Muscle of leg (tissue), 3 donors: ENCODE measurements at regions not wholly inside any gene's neighbourhood (a gene's known extent, or its start where the extent isn't known, plus 50 kb on each side); places are given as distances from the start of the nearest gene placed in this dataset.

Experiments used
- DNase-seq: peaks from one replicate; pipeline ENCODE4 v3.0.0; 2013
- H3K27ac ChIP-seq: one replicate; pipeline ENCODE4 v1.5.1; 2013; ENCODE audit warnings: mild to moderate bottlenecking, low read length, control low read depth
- H3K27me3 ChIP-seq: one replicate; pipeline ENCODE4 v1.6.1; 2013; ENCODE audit warnings: low read length; ENCODE audit not compliant: control insufficient read depth, insufficient read depth
- H3K36me3 ChIP-seq: one replicate; pipeline ENCODE4 v1.6.1; 2013; ENCODE audit warnings: low read length; ENCODE audit not compliant: control insufficient read depth, insufficient read depth
- H3K4me1 ChIP-seq: one replicate; pipeline ENCODE4 v1.6.1; 2013; ENCODE audit warnings: low read length; ENCODE audit not compliant: control insufficient read depth, insufficient read depth
- H3K4me3 ChIP-seq: one replicate; pipeline ENCODE4 v1.5.1; 2013; ENCODE audit warnings: low read length, control low read depth
- H3K9me3 ChIP-seq: replicated peaks from 2 replicates; pipeline ENCODE4 v1.6.1; 2013; ENCODE audit warnings: low read depth, low read length; ENCODE audit not compliant: control insufficient read depth
- WGBS: methylation state at CpG from one replicate; pipeline ENCODE4 v1.1.5; 2013; ENCODE audit warnings: missing lambda C conversion rate; ENCODE audit not compliant: insufficient coverage; 5-methylcytosine and 5-hydroxymethylcytosine counted together

DNA sequence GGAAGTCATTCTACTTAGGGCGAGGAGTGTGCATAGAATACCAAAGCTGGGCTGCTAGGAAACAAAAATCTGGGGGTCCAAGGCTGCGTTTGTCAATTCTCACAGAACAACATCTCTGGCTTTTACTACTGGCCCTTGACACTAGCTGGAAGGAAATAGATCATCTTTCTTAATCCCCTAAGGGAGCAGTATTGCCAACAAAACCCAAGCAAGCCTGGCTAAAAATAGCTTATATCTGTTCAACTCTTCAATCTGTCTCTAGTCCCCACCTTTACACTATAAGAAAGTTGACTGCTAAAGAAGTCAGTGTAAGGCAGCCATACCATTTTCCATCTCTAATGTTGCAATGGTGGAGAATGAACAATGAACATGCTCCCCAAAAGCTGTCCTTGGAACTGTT is 107.8 kb upstream of the SPRY2 start:
- H3K36me3 ChIP-seq, result no peaks in the 10 kb centered on the region
- H3K4me3 ChIP-seq, result no peak overlapping the region
- no peaks in the 10 kb centered on the region for H3K4me1 ChIP-seq
- no peak overlapping the region for H3K27ac ChIP-seq
- WGBS, result 80% methylated on average over 1 of the region's 2 CpGs
- no peak for DNase-seq
- H3K9me3 ChIP-seq, result no peaks in the 10 kb centered on the region
- H3K27me3 ChIP-seq, result no peaks in the 10 kb centered on the region

DNA sequence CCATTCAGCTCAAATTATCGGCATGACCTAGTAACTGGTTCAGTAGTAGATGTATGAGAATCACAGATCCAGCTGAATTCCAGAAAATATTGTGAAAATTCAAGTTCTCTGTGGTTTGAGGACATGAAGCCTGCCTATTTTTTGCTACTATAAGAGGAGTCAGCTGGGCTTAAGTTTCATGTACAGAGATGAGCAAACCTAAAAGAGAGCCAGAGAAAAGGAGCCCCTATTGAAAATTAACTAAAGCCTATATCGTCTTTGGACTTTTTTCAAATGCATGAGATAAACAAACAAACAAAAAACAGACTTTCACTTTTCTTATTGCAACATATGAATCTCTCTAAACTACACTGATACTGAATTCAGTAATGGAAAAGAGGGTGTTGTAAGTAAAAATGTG is 106.8 kb upstream of the SPRY2 start:
- Histone ChIP-seq H3K27me3 (no peaks in the 10 kb centered on the region), H3K4me1 (no peaks in the 10 kb centered on the region), H3K4me3 (no peak overlapping the region), H3K9me3 (no peaks in the 10 kb centered on the region), H3K36me3 (no peaks in the 10 kb centered on the region), H3K27ac (no peak overlapping the region)
- no CpG with 5 or more reads among the region's 2 CpGs for WGBS
- no peak for DNase-seq

DNA sequence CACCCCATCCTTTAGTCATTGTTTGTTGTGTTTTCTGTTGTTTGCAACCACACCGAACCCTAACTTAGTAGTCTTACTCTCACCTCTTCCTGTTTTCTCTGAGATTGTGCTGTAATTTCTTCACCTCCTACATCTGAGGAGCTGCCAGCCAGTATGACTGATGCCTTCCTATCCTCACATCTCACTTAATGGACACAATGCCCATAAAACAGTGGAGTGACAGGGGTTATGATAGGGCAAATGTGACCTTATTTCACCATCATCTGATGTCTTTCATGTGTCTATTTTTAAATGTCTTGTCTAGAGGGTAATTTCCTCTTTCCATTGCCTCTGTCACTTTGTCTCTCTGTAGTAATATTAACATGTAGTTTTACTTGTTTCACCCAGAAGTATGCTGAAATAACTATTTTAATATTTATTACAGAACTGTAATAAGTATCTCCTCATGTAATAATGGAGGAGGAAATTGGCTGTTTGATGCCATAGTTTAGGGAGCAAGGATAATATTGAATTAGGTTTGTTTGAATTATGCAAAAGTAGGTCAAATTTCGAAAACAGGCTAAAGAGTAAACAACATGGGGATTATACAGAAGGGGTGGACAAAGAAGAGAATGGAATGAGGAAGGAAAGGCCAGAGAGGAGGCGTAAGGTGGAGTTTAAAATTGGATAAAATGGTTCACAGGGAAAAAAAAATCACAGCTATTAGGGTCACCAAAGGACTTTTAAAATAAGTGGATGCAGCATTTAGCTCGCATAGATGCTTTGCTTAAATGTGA is 103.5 kb upstream of the SPRY2 start:
- DNase-seq, result peak; percentile 32
- H3K27ac ChIP-seq, result no peak overlapping the region
- no peak overlapping the region for H3K4me3 ChIP-seq
- H3K36me3 ChIP-seq, result no peaks in the 10 kb centered on the region
- no peaks in the 10 kb centered on the region for H3K9me3 ChIP-seq
- WGBS, result 83% methylated on average over 2 of the region's 4 CpGs
- H3K27me3 ChIP-seq, result no peaks in the 10 kb centered on the region
- H3K4me1 ChIP-seq, result no peaks in the 10 kb centered on the region

DNA sequence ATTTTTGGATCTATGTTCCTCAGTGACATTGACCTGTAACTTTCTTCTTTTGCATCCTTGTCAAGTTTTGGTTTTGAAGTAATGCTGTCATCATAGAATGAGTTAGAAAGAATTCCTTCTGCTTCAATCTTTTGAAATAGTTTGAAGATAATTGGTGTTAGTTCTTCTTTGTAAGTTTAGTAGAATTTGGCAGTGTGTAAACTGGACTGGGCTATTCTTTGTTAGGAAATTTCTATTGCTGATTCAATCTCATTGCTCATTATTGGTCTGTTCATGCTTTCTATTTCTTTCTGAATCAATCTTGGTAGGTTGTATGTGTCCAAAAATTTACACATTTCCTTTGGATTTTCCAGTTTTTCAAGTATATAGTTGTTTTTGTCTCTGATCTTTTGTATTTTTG is 101.7 kb upstream of the SPRY2 start:
- H3K27ac ChIP-seq, result no peak overlapping the region

DNA sequence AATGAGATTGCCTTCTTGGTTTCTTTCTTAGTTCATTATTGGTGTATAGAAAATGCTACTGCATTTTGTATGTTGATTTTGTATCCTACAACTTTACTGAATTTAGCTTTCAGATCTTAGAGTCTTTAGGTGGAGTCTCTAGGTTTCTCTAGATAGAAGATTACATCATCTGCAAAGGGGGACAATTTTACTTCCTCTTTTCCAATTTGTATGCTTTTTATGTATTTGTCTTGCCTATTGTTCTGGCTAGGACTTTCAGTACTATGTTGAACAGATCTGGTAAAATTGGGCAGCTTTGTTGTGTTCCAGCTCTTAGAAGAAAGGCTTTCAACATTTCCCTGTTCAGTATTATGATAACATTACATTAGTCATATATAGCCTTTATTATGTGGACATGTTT is 101.0 kb upstream of the SPRY2 start:
- Histone ChIP-seq H3K4me1 (peaks cover 4% of the 10 kb centered on the region), H3K27me3 (no peaks in the 10 kb centered on the region), H3K27ac (no peak overlapping the region), H3K36me3 (no peaks in the 10 kb centered on the region), H3K9me3 (no peaks in the 10 kb centered on the region), H3K4me3 (no peak overlapping the region)
- DNase-seq, result no peak

More for the DNA sequence above, 101.7 kb upstream of the SPRY2 start:
- Histone ChIP-seq H3K27me3 (no peaks in the 10 kb centered on the region), H3K4me1 (peaks cover 1% of the 10 kb centered on the region), H3K4me3 (no peak overlapping the region), H3K36me3 (no peaks in the 10 kb centered on the region), H3K9me3 (no peaks in the 10 kb centered on the region)
- no peak for DNase-seq

DNA sequence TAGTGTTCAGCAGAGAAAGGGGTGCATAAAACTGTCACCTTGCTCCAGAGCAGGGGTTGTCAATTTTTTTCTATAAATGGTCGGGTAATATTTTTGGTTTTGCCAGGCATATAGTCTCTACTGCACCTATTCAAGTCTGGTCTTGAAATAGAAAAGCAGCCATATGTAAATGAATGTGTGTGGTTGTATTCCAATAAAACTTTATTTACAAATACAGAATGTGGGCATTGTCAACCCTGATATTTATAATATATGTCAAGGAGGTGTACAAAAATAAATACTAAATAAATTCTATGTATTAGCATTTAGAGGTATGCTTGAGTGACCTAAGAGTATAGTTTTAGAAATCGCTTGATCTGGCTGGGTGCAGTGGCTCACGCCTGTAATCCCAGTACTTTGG is 97.6 kb upstream of the SPRY2 start:
- H3K4me3 ChIP-seq, result no peak overlapping the region
- DNase-seq, result no peak
- H3K9me3 ChIP-seq, result no peaks in the 10 kb centered on the region
- no peak overlapping the region for H3K27ac ChIP-seq
- no peaks in the 10 kb centered on the region for H3K27me3 ChIP-seq
- 100% methylated on average over 2 of the region's 3 CpGs for WGBS
- H3K36me3 ChIP-seq, result no peaks in the 10 kb centered on the region
- H3K4me1 ChIP-seq, result peaks cover 4% of the 10 kb centered on the region

DNA sequence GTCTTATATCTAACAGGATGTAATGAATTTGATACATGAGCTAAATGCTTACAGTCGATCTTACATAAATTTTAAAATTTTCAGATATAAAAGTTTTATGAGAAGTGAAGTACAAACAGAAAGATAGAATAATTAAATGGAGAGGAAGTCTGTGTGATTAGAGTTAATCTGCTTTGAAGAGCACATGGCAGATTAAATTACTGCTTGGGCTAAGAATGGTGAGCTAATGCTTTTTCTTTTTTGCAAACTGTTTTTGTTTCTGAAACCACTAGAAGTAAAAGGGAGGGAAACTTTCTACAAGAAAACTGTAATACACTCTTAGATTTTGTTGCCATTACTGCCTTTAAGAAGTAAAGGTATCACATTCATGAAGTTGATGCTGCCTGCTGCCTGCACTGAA is 96.3 kb upstream of the SPRY2 start:
- no peaks in the 10 kb centered on the region for H3K36me3 ChIP-seq
- WGBS, result no CpG with 5 or more reads among the region's 1 CpG
- H3K27me3 ChIP-seq, result no peaks in the 10 kb centered on the region
- no peaks in the 10 kb centered on the region for H3K9me3 ChIP-seq
- H3K27ac ChIP-seq, result peak overlapping the region; percentile 80
- no peak overlapping the region for H3K4me3 ChIP-seq
- peak; percentile 66 for DNase-seq
- peaks cover 4% of the 10 kb centered on the region for H3K4me1 ChIP-seq

DNA sequence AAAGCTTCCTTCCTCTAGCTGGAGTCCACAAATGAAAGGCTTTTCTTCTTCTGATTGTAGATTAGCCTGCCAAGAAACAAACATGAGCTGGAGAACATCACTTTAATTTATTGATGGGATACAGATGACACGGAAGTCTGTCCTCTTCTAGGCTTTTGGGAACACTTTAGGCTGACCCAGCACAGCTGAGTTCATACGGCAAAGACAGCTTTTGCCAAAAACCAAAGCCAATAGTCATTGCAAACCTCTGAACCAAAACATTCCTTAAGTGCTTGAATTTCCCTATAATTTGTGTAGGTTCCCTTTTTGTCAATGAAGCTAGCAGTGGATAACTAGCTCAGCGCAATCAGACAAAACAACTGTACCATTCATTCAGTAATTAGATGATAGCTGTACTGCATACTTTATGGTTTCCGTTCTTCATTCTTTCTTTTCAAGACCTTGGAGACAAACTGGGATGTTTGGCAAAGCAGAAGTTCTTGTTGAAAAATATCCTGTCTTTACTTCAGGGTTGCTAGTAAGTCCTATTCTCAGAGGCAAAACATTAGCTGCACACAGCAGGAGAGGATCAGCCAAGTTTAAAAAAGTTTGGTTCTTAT is 95.7 kb upstream of the SPRY2 start:
- peak overlapping the region; percentile 80 for H3K27ac ChIP-seq
- DNase-seq, result peak; percentile 99
- no peaks in the 10 kb centered on the region for H3K9me3 ChIP-seq
- whole genome bisulfite sequencing, result 0% methylated on average over 1 of the region's 4 CpGs
- H3K36me3 ChIP-seq, result no peaks in the 10 kb centered on the region
- no peak overlapping the region for H3K4me3 ChIP-seq
- peaks cover 4% of the 10 kb centered on the region for H3K4me1 ChIP-seq
- no peaks in the 10 kb centered on the region for H3K27me3 ChIP-seq

DNA sequence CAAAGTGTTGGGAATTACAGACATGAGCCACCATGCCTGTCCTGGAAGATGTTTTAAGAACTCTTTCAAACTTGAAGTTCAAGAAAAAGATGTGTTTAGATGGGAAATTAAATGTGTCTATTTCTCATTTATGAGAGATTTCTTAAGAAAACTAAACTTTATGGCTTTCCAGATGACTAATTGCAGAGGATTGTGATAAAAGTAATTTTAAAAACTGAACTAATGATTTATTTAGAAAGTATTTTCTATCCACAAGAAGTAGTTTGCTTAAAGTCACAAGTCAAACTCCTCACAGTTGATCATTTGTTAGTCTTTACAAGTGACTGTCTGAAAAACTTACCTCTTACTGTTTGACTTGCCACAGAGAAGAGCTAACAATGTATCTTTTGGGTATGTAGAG is 89.6 kb upstream of the SPRY2 start:
- no peak overlapping the region for H3K27ac ChIP-seq
- H3K27me3 ChIP-seq, result no peaks in the 10 kb centered on the region
- H3K9me3 ChIP-seq, result no peaks in the 10 kb centered on the region
- no peaks in the 10 kb centered on the region for H3K4me1 ChIP-seq
- H3K4me3 ChIP-seq, result no peak overlapping the region
- no peak for DNase-seq
- H3K36me3 ChIP-seq, result no peaks in the 10 kb centered on the region

DNA sequence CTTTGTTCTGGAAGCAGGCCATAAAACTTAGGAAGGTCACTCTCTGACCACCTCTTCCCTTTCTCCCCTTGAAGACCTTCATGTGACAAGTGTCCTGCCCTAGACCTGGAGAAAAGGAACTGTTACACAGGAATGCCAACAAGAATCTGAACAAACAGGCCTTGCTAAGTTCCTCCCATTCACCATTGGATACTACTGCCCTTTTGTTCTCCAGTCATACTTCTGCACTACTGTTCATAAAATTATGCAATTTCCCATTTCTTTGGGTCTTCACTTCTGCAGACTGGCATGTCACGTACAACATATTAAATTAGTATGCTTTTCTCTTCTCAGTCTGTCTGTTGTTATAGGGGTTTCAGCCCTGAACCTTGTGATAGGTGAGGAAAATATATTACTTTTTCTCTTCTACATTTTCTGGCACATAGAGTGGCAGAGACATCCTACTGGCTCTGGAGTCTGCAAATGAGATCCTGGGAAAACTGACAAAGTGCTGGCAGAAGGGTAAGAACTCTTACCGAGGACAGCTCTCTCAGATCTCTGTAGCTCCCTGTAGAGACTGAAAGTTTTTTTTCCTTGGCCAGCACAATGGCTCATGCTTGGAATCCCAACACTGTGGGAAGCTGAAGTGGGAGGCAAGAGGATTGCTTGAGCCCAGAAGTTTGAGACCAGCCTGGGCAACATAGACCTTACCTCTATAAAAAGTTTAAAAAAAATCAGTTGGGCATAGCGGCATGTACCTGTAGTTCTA is 87.6 kb upstream of the SPRY2 start:
- DNase-seq, result peak; percentile 14
- no CpG with 5 or more reads among the region's 3 CpGs for WGBS
- Histone ChIP-seq H3K36me3 (no peaks in the 10 kb centered on the region), H3K27me3 (no peaks in the 10 kb centered on the region), H3K9me3 (peaks cover 8% of the 10 kb centered on the region), H3K4me3 (no peak overlapping the region), H3K27ac (no peak overlapping the region), H3K4me1 (no peaks in the 10 kb centered on the region)
